PC-3 (cell line): ENCODE measurements at regions not wholly inside any gene's neighbourhood (a gene's known extent, or its start where the extent isn't known, plus 50 kb on each side); places are given as distances from the start of the nearest gene placed in this dataset.

Experiments
- ATAC-seq: fragments of 200-7000 bp; cut with Tn5 transposase; 2 replicates; pipeline ENCODE4 v1.9.1; 2020; ENCODE audit warnings: mild to moderate bottlenecking, moderate library complexity
- BruUV-seq: library from RNA; stranded (reverse); fragments of 400-500 nt; replicated peaks from 2 replicates; lab custom pipeline; 2021; lab: Mats Ljungman, UMichigan
- CTCF ChIA-PET: fragments of 300-600 bp; sonication (Branson Sonifier 250); formaldehyde crosslinking; loops from one replicate; lab custom pipeline; 2022; ENCODE audit warnings: antibody characterized with exemption; lab: Charles Lee
- POLR2A ChIA-PET: fragments of 300-600 bp; sonication (Branson Sonifier 250); formaldehyde crosslinking; loops from one replicate; lab custom pipeline; 2022; ENCODE audit warnings: antibody characterized with exemption; ENCODE audit not compliant: unreplicated experiment; lab: Charles Lee
- DNase-seq: peaks from one replicate; pipeline ENCODE4 v3.0.0-alpha.2; 2015
- H2AFZ ChIP-seq: fragments of 300-600 bp; sonication (generic); 2 replicates; pipeline ENCODE4 v1.6.0; 2016; ENCODE audit warnings: antibody characterized with exemption, low read length
- H3F3A ChIP-seq: fragments of 300-600 bp; sonication (generic); one replicate; pipeline ENCODE4 v1.6.0; 2017; ENCODE audit warnings: antibody characterized with exemption, low read length, control low read depth, mild to moderate bottlenecking; ENCODE audit not compliant: unreplicated experiment
- H3K27ac ChIP-seq: fragments of 300-600 bp; sonication (generic); 2 replicates; pipeline ENCODE4 v1.5.1; 2016; ENCODE audit warnings: mild to moderate bottlenecking, low read length
- H3K27me3 ChIP-seq: fragments of 300-600 bp; sonication (generic); 2 replicates; pipeline ENCODE4 v1.6.1; 2016; ENCODE audit warnings: low read length, mixed read lengths
- H3K36me3 ChIP-seq: fragments of 300-600 bp; sonication (generic); 2 replicates; pipeline ENCODE4 v1.6.1; 2016; ENCODE audit warnings: low read depth, mixed run types, low read length, mixed read lengths
- H3K4me1 ChIP-seq: fragments of 300-600 bp; sonication (generic); 2 replicates; pipeline ENCODE4 v1.5.1; 2016; ENCODE audit warnings: low read length; ENCODE audit not compliant: insufficient read depth
- H3K4me2 ChIP-seq: fragments of 300-600 bp; sonication (generic); 2 replicates; pipeline ENCODE4 v1.6.0; 2016; ENCODE audit warnings: low read length
- H3K4me3 ChIP-seq: fragments of 300-600 bp; sonication (generic); 2 replicates; pipeline ENCODE4 v1.5.1; 2016; ENCODE audit warnings: mild to moderate bottlenecking, low read length, mixed read lengths
- H3K79me2 ChIP-seq: fragments of 300-600 bp; sonication (generic); 2 replicates; pipeline ENCODE4 v1.6.1; 2017; ENCODE audit warnings: low read length, mixed read lengths
- H3K9ac ChIP-seq: fragments of 300-600 bp; sonication (generic); 2 replicates; pipeline ENCODE4 v1.6.0; 2016; ENCODE audit warnings: mild to moderate bottlenecking, low read length
- H3K9me2 ChIP-seq: fragments of 300-600 bp; sonication (generic); replicated peaks from 2 replicates; pipeline ENCODE4 v1.6.1; 2016; ENCODE audit warnings: mixed run types, low read length, mixed read lengths
- H3K9me3 ChIP-seq: fragments of 300-600 bp; sonication (generic); 2 replicates; pipeline ENCODE4 v1.6.1; 2016; ENCODE audit warnings: low read length, mixed read lengths
- H4K20me1 ChIP-seq: fragments of 300-600 bp; sonication (generic); 2 replicates; pipeline ENCODE4 v1.6.1; 2016; ENCODE audit warnings: low read length, mixed read lengths
- EZH2 ChIP-seq: fragments of 300-600 bp; sonication (generic); IDR thresholded peaks from one replicate; pipeline ENCODE4 v1.6.1; 2017; ENCODE audit warnings: antibody characterized with exemption, mild to moderate bottlenecking, low read length; ENCODE audit not compliant: unreplicated experiment
- EZH2phosphoT487 ChIP-seq: fragments of 300-600 bp; sonication (generic); IDR thresholded peaks from 2 replicates; pipeline ENCODE4 v1.6.1; 2018; ENCODE audit warnings: mild to moderate bottlenecking, antibody characterized with exemption, low read length, borderline replicate concordance
- intact Hi-C: fragments of 100-400 bp; cut with micrococcal nuclease; formaldehyde crosslinking; loops from 2 replicates; pipeline ENCODE4 v1.9.0; 2023
- TF ChIP-seq, protein P1 (sequence below): fragments of 300-600 bp; sonication (generic); conservative IDR thresholded peaks from 2 replicates; pipeline ENCODE4 v1.5.1; 2017; ENCODE audit warnings: antibody characterized with exemption, low read depth, mild to moderate bottlenecking, low read length

DNA sequence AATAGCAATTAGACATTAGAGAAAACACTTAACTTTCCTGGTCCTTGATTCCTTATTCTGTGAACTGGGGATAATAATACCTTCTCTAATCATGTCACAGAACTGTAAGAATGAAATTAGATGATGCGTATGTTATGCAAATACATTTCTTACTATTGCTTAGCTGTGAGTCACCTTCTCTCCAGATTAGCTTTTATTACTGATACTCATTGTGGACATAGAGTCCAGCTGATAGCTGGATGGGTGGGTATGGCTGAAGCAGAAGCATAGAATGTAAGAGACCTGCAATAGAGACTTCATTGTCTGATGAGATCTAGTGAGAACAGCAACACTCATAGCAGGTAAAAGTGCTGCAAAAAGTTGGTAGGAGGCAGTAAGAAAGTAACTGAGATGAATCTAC lies 437.2 kb upstream of the ZFP42 start:
- Histone ChIP-seq H3K9ac (no peak overlapping the region), H3K9me2 (no peaks in the 10 kb centered on the region), H3F3A (no peaks in the 10 kb centered on the region), H3K4me2 (peak overlapping the region; percentile 14; the same call in 1 of the 2 replicates), H3K36me3 (no peaks in the 10 kb centered on the region), H3K27me3 (no peaks in the 10 kb centered on the region), H3K27ac (no peak overlapping the region), H2AFZ (no peak overlapping the region), H3K79me2 (no peaks in the 10 kb centered on the region), H3K4me3 (no peak overlapping the region), H4K20me1 (no peaks in the 10 kb centered on the region), H3K4me1 (peaks cover 16% of the 10 kb centered on the region), H3K9me3 (no peaks in the 10 kb centered on the region)
- ChIA-PET CTCF (no interaction called here), POLR2A (no interaction called here)
- ATAC-seq, result peak; percentile 71
- intact Hi-C loops, result no loop called here
- TF ChIP-seq EZH2 (no peak), EZH2phosphoT487 (no peak)
- TF ChIP-seq, protein P1, sequence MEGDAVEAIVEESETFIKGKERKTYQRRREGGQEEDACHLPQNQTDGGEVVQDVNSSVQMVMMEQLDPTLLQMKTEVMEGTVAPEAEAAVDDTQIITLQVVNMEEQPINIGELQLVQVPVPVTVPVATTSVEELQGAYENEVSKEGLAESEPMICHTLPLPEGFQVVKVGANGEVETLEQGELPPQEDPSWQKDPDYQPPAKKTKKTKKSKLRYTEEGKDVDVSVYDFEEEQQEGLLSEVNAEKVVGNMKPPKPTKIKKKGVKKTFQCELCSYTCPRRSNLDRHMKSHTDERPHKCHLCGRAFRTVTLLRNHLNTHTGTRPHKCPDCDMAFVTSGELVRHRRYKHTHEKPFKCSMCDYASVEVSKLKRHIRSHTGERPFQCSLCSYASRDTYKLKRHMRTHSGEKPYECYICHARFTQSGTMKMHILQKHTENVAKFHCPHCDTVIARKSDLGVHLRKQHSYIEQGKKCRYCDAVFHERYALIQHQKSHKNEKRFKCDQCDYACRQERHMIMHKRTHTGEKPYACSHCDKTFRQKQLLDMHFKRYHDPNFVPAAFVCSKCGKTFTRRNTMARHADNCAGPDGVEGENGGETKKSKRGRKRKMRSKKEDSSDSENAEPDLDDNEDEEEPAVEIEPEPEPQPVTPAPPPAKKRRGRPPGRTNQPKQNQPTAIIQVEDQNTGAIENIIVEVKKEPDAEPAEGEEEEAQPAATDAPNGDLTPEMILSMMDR, result no peak
- peak; percentile 51 for DNase-seq
- no TSS peak for BruUV-seq

DNA sequence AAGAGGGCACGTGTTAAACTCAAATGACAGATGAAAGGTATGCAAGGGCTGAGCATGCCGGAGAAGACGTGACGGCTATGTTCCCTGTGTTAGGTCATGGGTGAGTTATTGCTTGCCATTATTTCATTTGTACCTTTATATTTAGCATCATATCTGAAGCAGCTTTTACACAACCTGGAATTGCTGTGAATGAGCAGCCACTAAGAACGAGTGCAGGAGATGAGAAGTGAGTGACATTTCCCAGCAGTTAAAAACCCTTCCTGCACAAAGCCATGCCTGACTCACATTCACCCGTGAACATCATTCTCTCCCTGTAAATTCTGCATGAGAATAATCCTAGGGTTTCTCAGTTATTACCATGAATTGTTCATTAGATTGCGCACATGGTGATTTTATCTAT lies 433.2 kb upstream of the ZFP42 start:
- Histone ChIP-seq H3K27ac (no peak overlapping the region), H3K4me1 (peaks cover 8% of the 10 kb centered on the region; the same call in 1 of the 2 replicates), H3F3A (no peaks in the 10 kb centered on the region), H3K79me2 (no peaks in the 10 kb centered on the region), H2AFZ (no peak overlapping the region), H3K4me3 (no peak overlapping the region), H3K9ac (no peak overlapping the region), H3K4me2 (no peak overlapping the region), H3K9me2 (no peaks in the 10 kb centered on the region), H3K36me3 (no peaks in the 10 kb centered on the region), H4K20me1 (no peaks in the 10 kb centered on the region), H3K27me3 (no peaks in the 10 kb centered on the region), H3K9me3 (no peaks in the 10 kb centered on the region)
- intact Hi-C loops, result no loop called here
- no peak for DNase-seq
- ChIA-PET CTCF (no interaction called here), POLR2A (no interaction called here)
- TF ChIP-seq EZH2 (no peak), EZH2phosphoT487 (no peak)
- TF ChIP-seq, protein P1, result no peak
- no peak for ATAC-seq
- BruUV-seq, result no TSS peak

DNA sequence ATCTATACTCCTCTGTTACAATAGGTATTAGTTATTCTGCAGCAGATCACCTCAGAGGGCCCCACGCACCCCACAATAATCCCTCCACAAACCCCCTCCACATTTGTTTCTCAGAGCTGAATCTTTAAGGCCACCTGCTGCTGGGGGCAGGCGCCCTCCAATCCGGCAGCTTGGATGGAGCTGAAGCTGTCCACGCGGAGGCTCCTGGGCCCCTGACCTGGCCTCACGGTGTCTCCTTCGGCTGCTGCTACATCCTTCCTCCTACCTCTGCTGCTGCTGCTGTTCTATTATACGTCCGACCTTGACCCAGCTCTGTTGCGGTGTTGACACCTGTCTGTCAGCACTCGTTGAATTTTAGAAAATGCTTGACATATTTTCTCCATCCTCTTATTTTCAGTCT lies 430.2 kb upstream of the ZFP42 start:
- Histone ChIP-seq H4K20me1 (no peaks in the 10 kb centered on the region), H3K36me3 (no peaks in the 10 kb centered on the region), H3K9me2 (no peaks in the 10 kb centered on the region), H3K4me3 (no peak overlapping the region), H3K79me2 (no peaks in the 10 kb centered on the region), H3K27me3 (no peaks in the 10 kb centered on the region), H3K4me1 (no peaks in the 10 kb centered on the region), H3F3A (no peaks in the 10 kb centered on the region), H3K9me3 (no peaks in the 10 kb centered on the region), H3K27ac (no peak overlapping the region), H3K9ac (no peak overlapping the region), H3K4me2 (no peak overlapping the region), H2AFZ (no peak overlapping the region)
- ATAC-seq (no peak), DNase-seq (no peak)
- intact Hi-C loops, result no loop called here
- TF ChIP-seq, protein P1, result no peak
- TF ChIP-seq EZH2phosphoT487, result no peak
- TF ChIP-seq EZH2, result no peak
- CTCF ChIA-PET, result no interaction called here
- BruUV-seq, result no TSS peak
- POLR2A ChIA-PET, result no interaction called here
